Esophagus squamous epithelium (tissue), 4 donors: ENCODE measurements at regions not wholly inside any gene's neighbourhood (a gene's known extent, or its start where the extent isn't known, plus 50 kb on each side); places are given as distances from the start of the nearest gene placed in this dataset.

Experiments used
- POLR2A ChIP-seq, 4 donors: fragments of 450-650 bp; IDR thresholded peaks; one replicate each; pipeline ENCODE4 v1.6.1; 2017; ENCODE audit warnings: antibody characterized with exemption in 4 of 4, mild to moderate bottlenecking in 4 of 4, moderate library complexity in 3 of 4
- TF ChIP-seq, protein P1 (sequence below), 6 experiments: fragments of 450-650 bp in 4 of 6; fragments of 200-600 bp in 2 of 6; sonication (generic) in 2 of 6; IDR thresholded peaks; one replicate each; pipeline ENCODE4 v1.5.1; 2016 to 2019; ENCODE audit warnings: antibody characterized with exemption in 6 of 6, mild to moderate bottlenecking in 4 of 6, moderate library complexity in 4 of 6

DNA sequence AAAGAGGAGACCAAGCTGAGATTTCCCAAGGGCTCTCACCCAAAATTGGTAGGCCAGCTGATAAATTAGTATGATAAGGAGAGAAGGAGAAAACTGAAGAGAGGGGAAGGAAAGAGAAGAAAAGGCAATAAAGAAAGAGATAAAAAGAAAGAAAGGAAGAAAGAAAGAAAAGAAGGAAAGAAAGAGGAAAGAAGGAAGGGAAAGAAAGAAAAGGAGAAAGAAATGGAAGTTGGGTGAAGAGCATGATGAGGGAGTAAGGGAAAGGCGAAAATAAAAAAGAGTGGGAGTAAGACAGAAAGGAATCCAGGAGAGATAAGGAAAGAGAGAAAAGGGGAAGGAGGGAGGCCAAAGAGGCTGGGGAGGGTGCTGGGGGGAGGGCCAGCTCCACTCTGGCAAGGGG is 95.4 kb downstream of the MRM1 start:
- TF ChIP-seq, protein P1, sequence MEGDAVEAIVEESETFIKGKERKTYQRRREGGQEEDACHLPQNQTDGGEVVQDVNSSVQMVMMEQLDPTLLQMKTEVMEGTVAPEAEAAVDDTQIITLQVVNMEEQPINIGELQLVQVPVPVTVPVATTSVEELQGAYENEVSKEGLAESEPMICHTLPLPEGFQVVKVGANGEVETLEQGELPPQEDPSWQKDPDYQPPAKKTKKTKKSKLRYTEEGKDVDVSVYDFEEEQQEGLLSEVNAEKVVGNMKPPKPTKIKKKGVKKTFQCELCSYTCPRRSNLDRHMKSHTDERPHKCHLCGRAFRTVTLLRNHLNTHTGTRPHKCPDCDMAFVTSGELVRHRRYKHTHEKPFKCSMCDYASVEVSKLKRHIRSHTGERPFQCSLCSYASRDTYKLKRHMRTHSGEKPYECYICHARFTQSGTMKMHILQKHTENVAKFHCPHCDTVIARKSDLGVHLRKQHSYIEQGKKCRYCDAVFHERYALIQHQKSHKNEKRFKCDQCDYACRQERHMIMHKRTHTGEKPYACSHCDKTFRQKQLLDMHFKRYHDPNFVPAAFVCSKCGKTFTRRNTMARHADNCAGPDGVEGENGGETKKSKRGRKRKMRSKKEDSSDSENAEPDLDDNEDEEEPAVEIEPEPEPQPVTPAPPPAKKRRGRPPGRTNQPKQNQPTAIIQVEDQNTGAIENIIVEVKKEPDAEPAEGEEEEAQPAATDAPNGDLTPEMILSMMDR (IDR thresholded peaks at IDR 0.05), result no peak
- no peak for TF ChIP-seq POLR2A (IDR thresholded peaks at IDR 0.05)
